ENCODE measurements at regions not wholly inside any gene's neighbourhood (a gene's known extent, or its start where the extent isn't known, plus 50 kb on each side); places are given as distances from the start of the nearest gene placed in this dataset.

DNA sequence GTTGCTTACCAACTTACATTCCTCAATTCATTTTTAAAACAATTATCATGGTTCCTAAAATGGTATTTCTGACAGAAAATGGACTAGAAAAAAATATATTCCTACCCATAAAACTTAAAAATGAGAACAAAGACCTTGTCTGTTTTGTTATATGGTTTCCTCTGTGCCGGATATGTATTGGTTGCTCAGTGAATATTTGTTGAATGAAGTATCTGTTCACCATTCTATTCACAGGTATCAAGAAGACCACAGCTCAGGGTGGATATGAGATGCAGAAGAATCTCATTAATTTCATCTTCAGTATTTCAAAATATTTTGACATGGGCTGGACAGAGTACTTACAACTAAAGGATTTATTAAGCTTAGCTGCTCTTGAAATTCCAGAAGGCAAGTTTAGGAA lies 58.1 kb downstream of the TUSC7 start:
- DNase-seq (ENCODE audit: low spot score) = no peak

DNA sequence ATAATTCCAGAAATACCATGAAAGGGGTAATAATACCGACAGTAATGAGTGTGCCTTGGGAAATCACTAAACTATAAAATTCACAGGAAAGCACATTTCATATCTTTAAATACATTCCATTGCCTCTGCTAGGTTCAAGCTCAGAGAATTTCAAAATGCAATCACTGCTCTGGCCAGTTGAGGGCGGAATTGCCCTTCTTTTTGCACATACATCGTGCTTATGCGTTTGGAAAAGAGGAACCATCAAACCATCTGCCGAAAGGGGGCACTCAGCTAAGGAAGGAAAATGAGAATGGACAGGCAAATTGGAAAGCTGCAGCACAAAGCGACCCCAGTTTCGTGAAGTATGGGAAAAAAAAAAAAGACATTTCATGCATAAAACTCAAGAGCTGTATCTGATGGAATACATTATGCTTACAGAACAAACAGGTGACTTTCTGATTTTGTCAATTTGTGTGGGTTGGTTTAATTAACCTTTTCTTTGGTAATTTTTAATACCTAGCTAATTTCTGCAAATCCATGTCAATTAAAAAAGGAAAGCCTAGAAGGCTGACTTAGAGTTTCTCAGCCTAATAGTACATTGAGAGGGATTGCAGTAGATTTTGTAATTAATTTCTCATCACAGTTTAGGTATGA lies 61.4 kb downstream of the TUSC7 start:
- DNase-seq (ENCODE audit: low spot score) = peak; percentile 68

DNA sequence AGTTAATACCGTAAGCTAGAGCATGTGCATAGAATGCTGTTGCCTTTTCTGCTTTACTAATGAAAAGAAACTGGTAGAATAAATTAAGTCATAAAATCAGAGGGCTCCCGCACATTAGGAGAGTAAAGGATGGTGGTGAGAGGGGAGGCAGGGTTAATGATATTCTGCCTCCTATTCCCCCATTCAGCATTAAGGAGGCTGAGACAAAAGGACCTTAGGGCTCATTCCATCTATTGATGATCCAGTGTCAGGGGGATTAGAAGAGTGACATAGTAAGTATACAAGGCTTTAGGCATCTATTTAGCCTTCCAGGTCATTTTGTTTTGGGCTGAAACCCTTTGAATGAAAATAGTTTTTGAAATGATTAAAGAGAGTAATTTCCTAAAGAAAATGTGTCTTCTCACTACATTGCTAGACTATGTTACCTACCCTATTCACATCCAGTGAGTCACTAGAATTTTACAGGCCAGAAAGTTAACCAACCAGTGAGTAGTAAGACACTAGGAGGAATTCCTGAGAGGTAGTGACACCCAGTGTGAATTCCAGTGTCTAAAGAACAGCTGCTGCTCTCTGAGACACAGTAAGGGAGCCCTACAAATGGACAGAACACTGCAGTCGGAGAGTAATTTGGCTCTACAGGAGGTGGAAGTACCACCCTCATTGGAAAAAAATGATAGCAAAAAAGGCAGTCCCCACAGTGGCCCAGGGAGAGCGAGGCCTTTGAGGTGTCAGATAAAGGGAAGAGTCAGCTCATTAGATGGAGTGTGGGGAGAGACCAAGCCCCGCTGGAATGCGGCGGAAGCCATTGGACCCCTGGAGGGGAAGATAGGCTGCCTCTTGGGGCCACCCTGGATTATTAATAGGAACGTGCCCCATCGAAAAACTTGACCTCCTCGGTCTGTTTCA lies 67.6 kb downstream of the TUSC7 start:
- DNase-seq (ENCODE audit: low spot score) = peak; percentile 4

DNA sequence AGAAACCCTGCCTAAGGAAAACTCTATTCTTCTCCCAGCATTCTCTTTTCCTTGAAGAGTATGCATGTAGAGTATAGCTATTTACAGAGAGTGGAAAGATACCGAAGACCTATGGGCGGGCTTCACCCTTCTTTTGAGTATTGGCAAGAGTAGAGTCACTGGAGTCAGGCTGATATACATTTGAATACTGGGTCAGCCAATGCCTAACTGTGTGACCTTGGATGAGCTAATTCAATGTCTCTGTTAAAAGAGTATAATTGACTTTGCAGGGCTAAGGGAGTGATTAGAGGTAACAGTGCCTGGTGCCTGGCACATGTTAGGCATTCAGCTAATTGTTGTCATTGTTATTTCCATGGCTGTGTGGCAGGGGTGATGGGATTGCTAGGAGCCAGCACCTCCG lies 75.6 kb downstream of the TUSC7 start:
- no peak for DNase-seq (ENCODE audit: low spot score)

DNA sequence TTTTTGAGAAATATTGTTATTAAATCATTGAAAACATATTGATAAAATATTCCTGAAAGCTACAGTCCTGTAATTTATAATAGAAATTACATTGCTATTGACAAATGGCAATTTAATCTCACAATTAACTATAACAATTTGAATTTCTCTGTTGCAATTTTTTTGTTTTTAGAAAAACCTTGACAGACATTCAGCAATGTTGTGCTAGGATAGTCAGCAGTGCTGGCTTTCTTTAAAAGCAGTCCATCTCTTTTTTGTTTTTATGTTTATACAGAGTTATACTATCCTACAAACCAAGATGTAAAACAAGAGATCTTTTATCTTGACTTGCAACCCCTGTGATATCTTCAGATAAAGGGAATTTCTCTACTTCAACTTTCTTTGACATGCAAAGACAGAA lies 93.1 kb downstream of the TUSC7 start:
- no peak for DNase-seq (ENCODE audit: low spot score)

DNA sequence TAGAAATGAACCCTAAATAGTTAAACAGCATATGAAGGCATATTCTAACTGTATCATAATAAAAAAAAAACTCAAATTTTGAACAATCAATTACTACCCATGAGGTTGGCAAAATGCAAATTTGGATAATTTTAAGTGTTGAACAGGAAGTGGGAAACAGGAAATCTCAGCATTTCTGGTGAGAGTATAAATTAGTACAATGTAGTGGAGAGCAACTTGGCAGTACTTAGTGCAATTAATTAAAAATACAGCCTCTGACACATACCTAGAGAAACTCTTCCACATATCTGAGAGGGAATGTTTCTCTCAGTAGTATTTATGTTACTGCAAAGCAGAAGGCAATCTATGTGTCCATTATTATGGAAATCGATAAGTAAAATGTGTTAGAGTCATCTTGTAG lies 96.8 kb downstream of the TUSC7 start:
- DNase-seq (ENCODE audit: low spot score) = no peak

DNA sequence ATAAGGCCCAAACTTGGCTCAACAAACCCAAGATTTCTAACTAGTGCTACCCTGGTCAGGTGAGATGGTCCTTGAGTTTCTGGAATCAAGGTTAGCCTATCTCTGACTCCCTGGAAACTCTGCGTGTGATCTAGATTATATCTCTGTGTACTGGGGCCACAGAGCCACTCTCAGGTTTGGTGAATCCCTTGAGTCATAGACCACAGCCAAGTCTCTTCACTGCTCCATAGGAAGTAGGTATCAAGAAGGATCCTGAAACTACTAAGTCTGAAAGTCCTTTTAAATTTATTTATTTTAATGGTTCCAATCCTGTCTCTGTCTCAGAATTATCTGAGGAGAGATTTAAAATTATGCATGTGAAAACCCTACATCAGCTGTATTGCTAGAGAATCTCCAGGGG lies 99.1 kb downstream of the TUSC7 start:
- no peak for DNase-seq (ENCODE audit: low spot score)

DNA sequence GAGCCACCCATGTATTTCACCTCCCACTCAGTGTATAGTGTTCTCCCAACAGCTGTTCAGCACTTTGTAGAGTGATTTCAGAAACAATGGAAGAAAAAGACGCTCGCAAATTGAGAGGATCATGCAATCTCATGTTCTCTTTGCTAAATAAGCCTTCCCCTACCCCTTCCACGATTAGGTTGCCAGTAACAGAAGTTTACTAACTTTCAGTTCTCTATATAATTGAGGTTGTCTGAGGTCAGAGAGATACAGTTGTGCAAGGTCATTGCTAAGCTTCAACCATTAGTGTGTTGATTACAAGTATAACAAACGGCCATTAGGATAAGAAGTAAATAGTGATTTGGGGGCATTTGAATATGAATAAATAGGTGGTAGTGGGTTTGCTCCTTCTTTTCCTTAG lies 99.6 kb downstream of the TUSC7 start:
- no peak for DNase-seq (ENCODE audit: low spot score)

DNA sequence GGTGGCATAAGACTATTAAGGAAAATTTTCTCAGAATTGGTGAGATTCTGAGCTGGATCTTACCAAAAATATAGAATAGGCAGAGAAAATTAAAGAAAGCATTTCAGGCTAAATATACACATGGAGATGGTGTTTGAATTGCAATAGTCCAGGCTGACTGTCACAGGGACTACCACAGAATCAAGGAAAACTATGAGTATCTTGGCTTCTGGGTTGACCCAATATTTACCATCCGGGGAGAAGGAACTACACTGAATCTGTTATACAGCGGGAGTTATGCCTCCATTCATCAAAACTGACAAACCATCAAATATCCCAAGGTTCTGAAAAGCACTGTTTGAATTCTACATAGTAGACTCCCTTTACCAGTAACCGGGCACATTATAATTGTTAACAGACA lies 102.2 kb downstream of the TUSC7 start:
- no peak for DNase-seq (ENCODE audit: low spot score)

DNA sequence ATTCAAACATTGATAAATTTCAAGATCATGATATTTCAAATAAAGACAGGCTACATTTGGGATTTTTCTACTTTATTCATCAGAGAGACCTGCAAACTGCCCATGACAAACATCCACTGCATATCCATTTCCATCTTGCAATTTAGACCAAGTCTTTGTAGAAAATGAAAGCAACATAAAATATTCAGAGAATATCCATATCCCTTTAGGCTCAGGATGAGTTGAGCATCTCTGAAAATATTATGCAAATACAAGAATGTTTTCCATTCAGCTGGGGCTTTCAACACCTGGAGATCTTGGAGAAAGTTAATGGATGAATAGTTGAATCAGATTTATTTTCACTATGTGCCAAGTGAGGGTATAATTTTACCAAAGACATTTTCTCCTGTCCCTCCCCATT lies 103.4 kb downstream of the TUSC7 start:
- DNase-seq (ENCODE audit: low spot score) = no peak

DNA sequence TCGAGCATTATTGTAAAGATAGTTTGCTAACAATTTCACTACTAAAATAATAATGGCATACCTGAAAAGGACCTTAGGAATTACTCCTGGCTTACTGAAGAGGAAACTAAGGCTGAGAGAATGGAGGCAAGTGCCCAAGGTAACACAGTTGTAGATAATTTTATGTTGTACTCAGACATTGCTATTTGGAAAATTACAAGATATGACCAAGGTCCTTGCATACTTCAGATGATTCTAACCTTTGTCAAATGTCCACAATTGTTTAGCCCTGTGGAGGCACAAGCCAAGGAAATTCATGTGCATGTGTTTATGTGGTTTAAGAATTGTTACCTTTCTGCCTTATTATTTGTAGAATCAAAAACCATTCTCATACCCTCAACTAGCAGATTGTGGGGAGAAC lies 105.7 kb downstream of the TUSC7 start:
- no peak for DNase-seq (ENCODE audit: low spot score)

DNA sequence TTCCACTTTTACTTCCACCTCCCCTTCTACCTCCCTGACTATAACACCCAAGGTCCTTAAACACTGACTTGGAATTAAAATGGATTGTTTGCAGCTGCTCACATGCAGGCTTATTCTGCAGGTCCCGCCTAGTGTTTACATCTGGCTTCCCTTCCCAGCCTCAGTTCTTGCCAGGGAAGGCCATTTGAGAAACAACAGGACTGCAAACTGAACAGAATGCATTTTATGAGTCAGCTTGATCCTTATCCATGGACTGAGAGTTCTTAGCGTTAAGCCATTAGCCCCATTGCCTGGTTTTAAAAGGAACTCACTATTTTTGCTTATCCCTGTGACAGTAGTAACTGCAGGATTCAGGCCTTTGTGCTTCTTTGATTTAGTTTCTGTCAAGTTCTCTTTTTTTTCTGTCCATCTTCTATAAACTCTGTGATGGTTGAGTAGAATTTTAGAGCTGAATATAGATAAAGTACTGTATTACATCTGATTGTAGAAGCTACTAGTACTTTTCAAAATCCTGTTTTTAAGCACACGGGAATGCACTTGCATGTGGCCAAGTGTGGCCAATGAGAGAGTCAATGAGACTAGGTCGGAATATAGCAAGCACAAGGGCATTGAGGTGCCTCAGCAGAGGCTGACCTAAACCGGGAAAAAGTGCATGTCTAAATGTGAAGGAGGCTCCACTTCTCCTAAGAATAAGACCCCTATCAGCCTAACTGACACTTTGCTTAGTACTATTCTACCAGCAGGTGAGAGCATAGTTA lies 106.4 kb downstream of the TUSC7 start:
- no peak for DNase-seq (ENCODE audit: low spot score)

DNA sequence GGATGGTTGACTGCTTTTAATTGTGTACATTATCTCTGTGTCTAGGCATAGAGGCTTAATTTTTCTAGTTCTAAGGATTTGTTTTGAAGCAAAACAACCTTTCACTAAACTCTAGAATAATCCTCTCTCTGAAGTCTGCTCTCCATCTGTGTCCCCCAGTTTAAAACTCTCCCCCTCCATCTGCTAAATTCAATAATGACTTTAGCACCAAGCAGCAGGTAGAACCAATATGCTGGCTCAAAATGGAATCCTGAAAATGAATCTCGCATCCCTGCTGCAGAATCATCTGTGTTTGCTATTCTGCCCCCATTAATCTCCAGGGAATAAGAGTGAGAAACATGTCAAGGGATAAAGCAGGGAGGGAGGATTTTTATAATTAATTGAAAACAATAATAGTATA lies 111.8 kb downstream of the TUSC7 start:
- no peak for DNase-seq (ENCODE audit: low spot score)

DNA sequence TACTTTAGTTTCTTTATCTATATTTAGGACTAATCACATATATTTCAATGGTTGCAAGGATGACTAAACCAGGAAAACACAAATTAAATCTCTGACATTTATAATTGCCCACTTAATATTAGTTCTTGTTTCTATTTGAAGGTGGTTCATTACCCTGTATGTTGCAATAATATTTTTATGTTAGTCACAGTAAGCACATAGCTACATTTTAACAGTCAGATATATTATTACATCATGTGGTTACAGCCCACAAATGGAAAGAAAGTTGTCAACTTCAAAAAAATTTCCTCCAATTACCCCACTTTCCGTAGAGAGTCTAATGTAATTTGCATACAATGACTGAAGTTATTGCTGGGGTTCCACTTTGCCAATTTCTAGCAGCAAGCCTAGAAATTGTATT lies 114.6 kb downstream of the TUSC7 start:
- no peak for DNase-seq (ENCODE audit: low spot score)

DNA sequence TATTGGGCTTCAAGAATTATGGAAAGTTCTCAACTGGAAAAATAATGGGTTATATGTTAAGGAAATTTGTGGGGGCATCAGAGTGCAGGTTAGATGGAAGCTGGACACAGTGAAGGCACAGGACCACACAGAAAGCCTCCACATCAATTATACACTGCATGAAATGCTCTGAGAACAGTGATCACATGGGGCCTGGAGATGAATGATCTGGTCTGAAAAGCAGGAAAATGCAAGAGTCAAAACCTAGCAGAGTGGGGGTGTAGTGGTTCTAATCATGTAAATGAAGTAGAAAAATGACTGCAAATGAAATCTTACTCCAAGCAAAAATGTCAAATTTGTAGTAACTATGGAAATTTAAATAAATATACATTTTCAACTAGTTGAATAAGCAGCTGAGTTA lies 123.6 kb downstream of the TUSC7 start:
- no peak for DNase-seq (ENCODE audit: low spot score)

DNA sequence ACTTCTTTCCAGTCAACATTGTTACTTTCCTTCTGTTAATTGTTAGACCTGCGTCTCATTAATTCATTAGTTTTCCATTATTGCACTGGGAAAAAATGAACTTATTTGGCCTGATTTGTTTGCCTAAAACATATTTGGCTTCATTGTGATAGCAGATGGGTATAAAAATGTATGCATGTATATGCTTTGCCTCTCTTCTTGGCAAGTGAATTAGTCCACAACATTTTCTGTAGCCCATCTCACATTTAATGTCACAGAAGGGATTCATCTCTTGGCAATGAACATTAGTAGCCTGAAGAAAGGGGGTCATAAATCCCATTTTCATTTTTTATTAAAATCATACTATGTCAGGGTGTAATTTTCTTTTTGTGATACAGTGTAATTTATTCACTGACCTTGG lies 125.2 kb downstream of the TUSC7 start:
- no peak for DNase-seq (ENCODE audit: low spot score)

DNA sequence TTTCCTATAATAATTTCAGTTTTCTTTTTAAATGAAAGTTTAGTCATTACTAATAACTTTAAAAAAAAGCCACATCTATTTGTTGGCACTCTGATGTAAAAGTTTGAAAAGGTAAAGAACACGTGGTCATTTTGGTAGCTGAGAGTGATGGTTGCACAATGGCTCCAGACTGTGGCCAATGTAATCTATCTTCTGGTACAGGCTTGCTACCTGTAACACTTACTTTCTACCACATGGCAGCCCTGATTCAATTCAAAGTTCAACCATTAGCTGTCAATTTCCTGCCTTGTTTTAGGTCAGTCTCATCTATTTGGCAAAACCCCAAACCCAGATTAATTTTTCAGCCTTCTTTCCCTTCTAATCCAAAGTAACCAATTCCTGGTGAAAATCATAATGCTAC lies 126.1 kb downstream of the TUSC7 start:
- no peak for DNase-seq (ENCODE audit: low spot score)

DNA sequence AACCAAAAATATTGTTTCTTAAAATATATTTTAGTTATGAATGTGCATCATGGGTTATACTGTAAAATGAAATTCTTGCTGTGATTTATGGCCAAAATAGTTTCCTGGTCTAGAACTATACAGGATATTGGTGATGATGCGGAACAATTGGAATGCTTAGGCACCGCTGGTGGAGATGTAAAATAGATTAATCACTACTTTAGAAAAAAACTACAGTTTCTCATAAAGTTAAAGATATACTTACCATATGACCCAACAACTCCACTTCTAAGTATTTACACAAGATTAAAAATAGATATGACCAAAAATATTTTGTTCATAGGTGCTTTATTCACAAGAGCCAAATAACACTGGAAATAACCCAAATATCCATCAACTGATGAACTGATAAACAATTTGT lies 126.7 kb downstream of the TUSC7 start:
- no peak for DNase-seq (ENCODE audit: low spot score)

DNA sequence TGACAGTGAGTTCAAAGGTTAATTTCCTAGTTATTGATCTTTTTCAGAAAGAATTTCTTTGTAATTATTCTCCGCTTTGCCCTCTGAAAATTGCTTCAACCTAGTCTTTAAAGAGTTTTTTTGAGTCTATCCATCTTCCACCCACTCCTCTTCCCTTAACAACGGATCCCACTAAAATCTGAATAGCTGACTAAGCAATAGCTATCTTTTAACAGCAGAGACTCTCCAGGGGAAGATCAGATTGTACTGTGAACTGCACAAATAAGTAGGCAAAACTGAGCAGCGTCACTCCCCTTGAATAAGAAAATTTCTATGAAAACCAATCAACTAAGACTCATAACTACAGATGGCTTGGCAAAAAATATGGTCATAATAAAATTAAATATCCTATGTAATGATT lies 127.9 kb downstream of the TUSC7 start:
- DNase-seq (ENCODE audit: low spot score) = no peak

DNA sequence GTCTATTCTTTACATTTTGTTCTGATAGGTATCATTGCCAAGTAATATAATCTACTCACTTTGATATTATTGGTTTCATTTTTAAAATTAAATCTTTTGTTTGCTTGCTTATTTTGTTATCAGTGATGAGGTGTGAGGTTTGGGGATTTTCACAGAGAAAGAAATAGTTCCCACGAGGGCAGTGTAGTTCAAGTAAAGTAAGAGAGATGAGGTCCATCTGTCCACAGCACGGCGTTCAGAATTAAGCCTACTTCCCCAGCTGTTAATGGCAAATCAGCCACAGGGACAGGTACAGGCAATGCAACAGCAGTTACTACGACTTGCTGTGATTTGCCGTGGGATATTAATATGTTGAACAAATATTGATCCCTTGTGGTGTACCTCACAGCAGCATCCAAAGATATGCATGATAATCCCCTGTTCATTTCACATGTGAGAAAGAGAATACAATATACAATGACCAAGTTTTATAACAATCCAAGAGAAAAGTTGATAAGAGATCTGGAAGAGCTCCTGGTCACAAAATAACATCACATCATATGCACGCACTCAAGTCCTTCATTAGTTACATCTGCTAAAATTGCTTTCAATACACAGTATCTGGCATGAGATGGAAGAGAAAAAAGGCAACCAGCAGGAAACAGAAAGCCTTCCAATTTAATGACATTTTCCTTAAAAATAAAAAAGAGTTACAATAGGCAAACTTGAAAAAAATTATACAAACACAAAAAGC lies 131.6 kb downstream of the TUSC7 start:
- no peak for DNase-seq (ENCODE audit: low spot score)

DNA sequence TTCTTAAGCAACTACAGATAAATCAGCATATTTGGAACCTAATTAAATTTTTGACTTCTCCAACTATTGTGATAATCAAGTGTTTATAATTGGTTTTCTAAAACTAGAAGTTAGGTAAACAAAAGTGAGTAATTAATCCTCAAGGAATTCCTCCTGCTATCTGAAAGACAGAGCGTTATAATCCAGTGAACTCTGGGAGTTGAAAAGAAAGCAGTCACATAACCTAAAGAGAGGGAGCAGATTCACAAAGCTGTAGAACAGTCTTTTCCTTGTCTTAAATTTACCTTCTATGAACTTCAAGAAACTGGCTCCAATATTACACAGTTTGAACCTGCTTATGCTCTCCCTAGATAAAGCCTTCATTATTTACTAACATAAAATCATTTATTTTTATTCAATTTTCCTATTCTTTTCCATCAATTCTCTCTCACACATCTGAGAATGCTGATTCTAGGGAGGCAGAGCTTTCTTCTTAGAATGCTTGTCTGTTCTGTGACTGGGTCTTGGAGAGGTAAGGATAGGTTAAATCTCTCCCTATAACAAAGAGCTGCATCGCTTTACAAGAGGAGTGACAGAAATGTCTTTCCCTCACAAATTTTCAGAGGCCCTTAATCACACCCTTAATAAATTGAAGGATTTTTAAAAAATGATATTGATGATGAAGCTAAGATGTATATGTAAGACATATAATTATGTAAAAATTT lies 132.8 kb downstream of the TUSC7 start:
- no peak for DNase-seq (ENCODE audit: low spot score)
